ENCODE measurements at regions not wholly inside any gene's neighbourhood (a gene's known extent, or its start where the extent isn't known, plus 50 kb on each side); places are given as distances from the start of the nearest gene placed in this dataset.

GRCh38 chr11:29173660-29174062, 843.2 kb downstream of the KCNA4 start (continued):
- TF ChIP-seq MAX (IDR thresholded peaks at IDR 0.05; ENCODE audit: low read depth) (peak; percentile 57; the same call in 1 of the 2 replicates), GABPA (IDR thresholded peaks at IDR 0.05; ENCODE audit: low read depth) (no peak), ELF1 (IDR thresholded peaks at IDR 0.05) (no peak), POLR2AphosphoS5 (IDR thresholded peaks at IDR 0.05; ENCODE audit: low read depth, low read length) (peak; percentile 13; the same call in 1 of the 2 replicates), TCF12 (IDR thresholded peaks at IDR 0.05) (peak; percentile 74)
- TF ChIP-seq, protein P1, sequence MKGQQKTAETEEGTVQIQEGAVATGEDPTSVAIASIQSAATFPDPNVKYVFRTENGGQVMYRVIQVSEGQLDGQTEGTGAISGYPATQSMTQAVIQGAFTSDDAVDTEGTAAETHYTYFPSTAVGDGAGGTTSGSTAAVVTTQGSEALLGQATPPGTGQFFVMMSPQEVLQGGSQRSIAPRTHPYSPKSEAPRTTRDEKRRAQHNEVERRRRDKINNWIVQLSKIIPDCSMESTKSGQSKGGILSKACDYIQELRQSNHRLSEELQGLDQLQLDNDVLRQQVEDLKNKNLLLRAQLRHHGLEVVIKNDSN (IDR thresholded peaks at IDR 0.05; ENCODE audit: borderline replicate concordance, low read depth): 0 out of 2 replicates have a peak, but pooled peaks have one; percentile 38

DNA sequence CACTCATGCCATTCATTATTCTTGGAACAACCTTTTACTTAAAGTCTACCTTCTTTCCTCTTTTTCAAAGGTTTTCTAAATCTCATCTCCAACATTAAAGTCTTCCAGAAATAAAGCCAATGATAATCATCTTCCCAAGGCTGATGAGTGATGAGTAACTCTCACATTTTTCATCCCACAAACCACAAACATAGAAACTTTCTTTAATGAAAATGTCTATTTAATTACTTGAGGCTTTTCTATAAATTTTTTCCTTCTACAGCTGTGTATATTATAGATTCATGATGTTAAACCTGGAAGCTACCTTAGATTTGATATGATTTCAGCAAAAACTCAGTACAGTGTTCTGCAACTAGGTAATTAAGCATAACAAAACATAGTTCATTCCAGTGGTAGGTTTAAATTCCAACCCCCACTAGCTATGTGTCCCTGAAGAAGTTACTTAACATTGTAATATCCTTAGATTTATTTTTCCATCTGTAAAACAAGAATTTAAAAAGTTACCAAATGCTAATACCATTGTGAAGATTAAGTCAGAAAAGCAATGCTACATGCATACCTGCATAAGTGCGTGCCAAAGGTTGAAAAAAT, 845.4 kb downstream of the KCNA4 start:
- DNase-seq: no peak
- H3F3A ChIP-seq (replicated peaks; ENCODE audit: insufficient read depth): peaks cover 31% of the 10 kb centered on the region
- no peaks in the 10 kb centered on the region for H3K79me2 ChIP-seq (ENCODE audit: insufficient read depth)
- 66% methylated on average over 1 of the region's 1 CpG for WGBS (ENCODE audit: low lambda C conversion rate)
- POLR2A ChIA-PET: no interaction called here
- CTCF ChIA-PET: interaction anchor here (0.8 kb wide), 1 partner anchor 12 kb away, joined by 3 read pairs; no protein-coding TSS in a partner anchor
- no peaks in the 10 kb centered on the region for H3K9me3 ChIP-seq
- H3K27me3 ChIP-seq (ENCODE audit: insufficient read depth): no peaks in the 10 kb centered on the region
- H3K9ac ChIP-seq: no peak overlapping the region
- no peak overlapping the region; a peak in 1 of 4 replicates for H3K27ac ChIP-seq (ENCODE audit: low read depth in 2 of 2, low read length in 1 of 2)
- TF ChIP-seq MAX (IDR thresholded peaks at IDR 0.05; ENCODE audit: low read depth) (no peak), NRF1 (IDR thresholded peaks at IDR 0.05; ENCODE audit: low read depth, low read length) (no peak), GATA2 (CRISPR knock-in tag; IDR thresholded peaks at IDR 0.05) (no peak), TEAD4 (IDR thresholded peaks at IDR 0.05; ENCODE audit: borderline replicate concordance, insufficient read depth) (peak; percentile 16; the same call in 1 of the 2 replicates), PBX3 (IDR thresholded peaks at IDR 0.05) (peak; percentile 56), RCOR1 (IDR thresholded peaks at IDR 0.05; ENCODE audit: low read length) (no peak), GABPA (IDR thresholded peaks at IDR 0.05; ENCODE audit: low read depth) (no peak), NFIC (IDR thresholded peaks at IDR 0.05; ENCODE audit: borderline replicate concordance) (no peak), FOSL2 (IDR thresholded peaks at IDR 0.05; ENCODE audit: borderline replicate concordance, low read depth) (peak; percentile 12; the same call in 1 of the 2 replicates), TCF12 (IDR thresholded peaks at IDR 0.05) (peak; percentile 59; the same call in 1 of the 2 replicates), SIN3A (IDR thresholded peaks at IDR 0.05; ENCODE audit: borderline replicate concordance, low read depth, low read length) (no peak), RFX5 (IDR thresholded peaks at IDR 0.05; ENCODE audit: low read length) (no peak)
- TF ChIP-seq, protein P2, sequence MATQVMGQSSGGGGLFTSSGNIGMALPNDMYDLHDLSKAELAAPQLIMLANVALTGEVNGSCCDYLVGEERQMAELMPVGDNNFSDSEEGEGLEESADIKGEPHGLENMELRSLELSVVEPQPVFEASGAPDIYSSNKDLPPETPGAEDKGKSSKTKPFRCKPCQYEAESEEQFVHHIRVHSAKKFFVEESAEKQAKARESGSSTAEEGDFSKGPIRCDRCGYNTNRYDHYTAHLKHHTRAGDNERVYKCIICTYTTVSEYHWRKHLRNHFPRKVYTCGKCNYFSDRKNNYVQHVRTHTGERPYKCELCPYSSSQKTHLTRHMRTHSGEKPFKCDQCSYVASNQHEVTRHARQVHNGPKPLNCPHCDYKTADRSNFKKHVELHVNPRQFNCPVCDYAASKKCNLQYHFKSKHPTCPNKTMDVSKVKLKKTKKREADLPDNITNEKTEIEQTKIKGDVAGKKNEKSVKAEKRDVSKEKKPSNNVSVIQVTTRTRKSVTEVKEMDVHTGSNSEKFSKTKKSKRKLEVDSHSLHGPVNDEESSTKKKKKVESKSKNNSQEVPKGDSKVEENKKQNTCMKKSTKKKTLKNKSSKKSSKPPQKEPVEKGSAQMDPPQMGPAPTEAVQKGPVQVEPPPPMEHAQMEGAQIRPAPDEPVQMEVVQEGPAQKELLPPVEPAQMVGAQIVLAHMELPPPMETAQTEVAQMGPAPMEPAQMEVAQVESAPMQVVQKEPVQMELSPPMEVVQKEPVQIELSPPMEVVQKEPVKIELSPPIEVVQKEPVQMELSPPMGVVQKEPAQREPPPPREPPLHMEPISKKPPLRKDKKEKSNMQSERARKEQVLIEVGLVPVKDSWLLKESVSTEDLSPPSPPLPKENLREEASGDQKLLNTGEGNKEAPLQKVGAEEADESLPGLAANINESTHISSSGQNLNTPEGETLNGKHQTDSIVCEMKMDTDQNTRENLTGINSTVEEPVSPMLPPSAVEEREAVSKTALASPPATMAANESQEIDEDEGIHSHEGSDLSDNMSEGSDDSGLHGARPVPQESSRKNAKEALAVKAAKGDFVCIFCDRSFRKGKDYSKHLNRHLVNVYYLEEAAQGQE (IDR thresholded peaks at IDR 0.05; ENCODE audit: low read depth, low read length): no peak
- no peaks in the 10 kb centered on the region for H4K20me1 ChIP-seq (ENCODE audit: insufficient read depth)
- no peaks in the 10 kb centered on the region for H3K9me2 ChIP-seq
- H3K4me3 ChIP-seq (ENCODE audit: low read depth in 2 of 2, low read length in 1 of 2): no peak overlapping the region
- H3K36me3 ChIP-seq (replicated peaks in 1 of 2; ENCODE audit: control insufficient read depth in 1 of 2, insufficient read depth in 2 of 2, low read length in 1 of 2): no peaks in the 10 kb centered on the region
- no peak overlapping the region for H3K4me2 ChIP-seq
- H3K4me1 ChIP-seq (ENCODE audit: control insufficient read depth in 1 of 2, insufficient read depth in 2 of 2, low read depth in 1 of 2, low read length in 1 of 2): peaks cover 0 to 48% of the 10 kb centered on the region in 2 experiments; a peak in 3 of 4 replicates
- H2AFZ ChIP-seq (ENCODE audit: low read depth): no peak overlapping the region
